Coronary artery (tissue), 2 donors: ENCODE measurements at regions not wholly inside any gene's neighbourhood (a gene's known extent, or its start where the extent isn't known, plus 50 kb on each side); places are given as distances from the start of the nearest gene placed in this dataset.
"Not testable (repeated sequence)": the region's sequence is repeated elsewhere in the genome, so short reads cannot be mapped to it uniquely, and the experiment has no call there.

Experiments used
- DNase-seq: peaks from one replicate; pipeline ENCODE4 v3.0.0-alpha.2; 2017; ENCODE audit warnings: low spot score
- H3K27ac ChIP-seq, 2 donors: fragments of 200-600 bp; sonication (generic); one replicate each; pipeline ENCODE4 v1.5.1; 2016 to 2019
- H3K4me3 ChIP-seq: fragments of 200-600 bp; sonication (generic); 2 replicates; pipeline ENCODE4 v1.5.1; 2016; ENCODE audit warnings: mild to moderate bottlenecking, moderate library complexity
- CTCF ChIP-seq: fragments of 200-600 bp; sonication (generic); IDR thresholded peaks from one replicate; pipeline ENCODE4 v1.5.1; 2019; ENCODE audit warnings: antibody characterized with exemption

GRCh38 chr9:106172265-106172664 is 477.9 kb downstream of the TMEM38B start:
- no peak overlapping the region for H3K4me3 ChIP-seq
- no peak for TF ChIP-seq CTCF
- H3K27ac ChIP-seq: no peak overlapping the region
- no peak for DNase-seq

GRCh38 chr9:106174346-106174745 is 480.0 kb downstream of the TMEM38B start:
- no peak for DNase-seq
- Histone ChIP-seq H3K4me3 (no peak overlapping the region), H3K27ac (no peak overlapping the region)
- TF ChIP-seq CTCF: no peak

- no peak overlapping the region for H3K4me3 ChIP-seq
- H3K27ac ChIP-seq: no peak overlapping the region
- DNase-seq: no peak
- TF ChIP-seq CTCF: no peak
Observed at GRCh38 chr9:106177216-106177615, 482.9 kb downstream of the TMEM38B start.

- Histone ChIP-seq H3K4me3 (no peak overlapping the region), H3K27ac (no peak overlapping the region)
- no peak for DNase-seq
- no peak for TF ChIP-seq CTCF
Observed at GRCh38 chr9:106179191-106179590, 484.9 kb downstream of the TMEM38B start.

GRCh38 chr9:106203815-106204516 is 509.6 kb downstream of the TMEM38B start:
- H3K27ac ChIP-seq, DNase-seq, H3K4me3 ChIP-seq: not testable (repeated sequence)

GRCh38 chr9:106207298-106207697 is 513.0 kb downstream of the TMEM38B start:
- DNase-seq: no peak
- H3K4me3 ChIP-seq: no peak overlapping the region
- no peak overlapping the region for H3K27ac ChIP-seq
- no peak for TF ChIP-seq CTCF

- H3K4me3 ChIP-seq: no peak overlapping the region
- no peak for DNase-seq
- H3K27ac ChIP-seq: no peak overlapping the region
- TF ChIP-seq CTCF: no peak
Observed at GRCh38 chr9:106218427-106218826, 524.1 kb downstream of the TMEM38B start.

GRCh38 chr9:106218854-106219253 is 524.5 kb downstream of the TMEM38B start:
- no peak for TF ChIP-seq CTCF
- no peak for DNase-seq
- no peak overlapping the region for H3K27ac ChIP-seq
- no peak overlapping the region for H3K4me3 ChIP-seq
